Activated CD8-positive, alpha-beta T cell treated with anti-CD3 and anti-CD28 coated beads, Interleukin-2, amount 10 ng/mL, durations not matched to agents 7 days and 5 days (primary cell): ENCODE measurements at regions not wholly inside any gene's neighbourhood (a gene's known extent, or its start where the extent isn't known, plus 50 kb on each side); places are given as distances from the start of the nearest gene placed in this dataset.

ENCODE experiments used
- ATAC-seq: fragments of 150-1000 bp; cut with Tn5 transposase; one replicate; pipeline ENCODE4 v1.10.0; 2021; ENCODE audit warnings: moderate library complexity
- CTCF ChIA-PET: fragments of 350-600 bp; sonication (Branson Sonifier 250); formaldehyde crosslinking; loops from one replicate; lab custom pipeline; 2021; ENCODE audit warnings: antibody characterized with exemption; lab: Charles Lee
- POLR2A ChIA-PET: fragments of 350-600 bp; sonication (Branson Sonifier 250); formaldehyde crosslinking; loops from one replicate; lab custom pipeline; 2021; ENCODE audit warnings: antibody characterized with exemption; lab: Charles Lee
- DNase-seq: peaks from one replicate; pipeline ENCODE4 v3.0.0-alpha.2; 2020
- H3K27ac Mint-ChIP-seq: one replicate; pipeline ENCODE4 v1.8.0; 2021; ENCODE audit warnings: mild to moderate bottlenecking, mixed read lengths
- H3K27me3 Mint-ChIP-seq: one replicate; pipeline ENCODE4 v1.8.0; 2021; ENCODE audit warnings: low read depth, mixed read lengths
- H3K36me3 Mint-ChIP-seq: one replicate; pipeline ENCODE4 v1.8.0; 2021; ENCODE audit warnings: low read depth, mixed read lengths
- H3K4me1 Mint-ChIP-seq: one replicate; pipeline ENCODE4 v1.8.0; 2021; ENCODE audit warnings: low read depth, mixed read lengths
- H3K4me3 Mint-ChIP-seq: one replicate; pipeline ENCODE4 v1.8.0; 2021; ENCODE audit warnings: mild to moderate bottlenecking, mixed read lengths
- H3K9me3 Mint-ChIP-seq: one replicate; pipeline ENCODE4 v1.8.0; 2022; ENCODE audit warnings: mixed read lengths; ENCODE audit not compliant: insufficient read depth

GRCh38 chr4:166673911-166674310 lies 560.4 kb downstream of the SPOCK3 start:
- ChIA-PET CTCF (no interaction called here), POLR2A (no interaction called here)
- no peaks in the 10 kb centered on the region for H3K4me1 Mint-ChIP-seq
- H3K9me3 Mint-ChIP-seq: peaks cover 3% of the 10 kb centered on the region
- ATAC-seq (no peak), DNase-seq (no peak)
- H3K27ac Mint-ChIP-seq: no peak overlapping the region
- H3K36me3 Mint-ChIP-seq: no peaks in the 10 kb centered on the region
- no peak overlapping the region for H3K4me3 Mint-ChIP-seq
- H3K27me3 Mint-ChIP-seq: no peaks in the 10 kb centered on the region

DNA sequence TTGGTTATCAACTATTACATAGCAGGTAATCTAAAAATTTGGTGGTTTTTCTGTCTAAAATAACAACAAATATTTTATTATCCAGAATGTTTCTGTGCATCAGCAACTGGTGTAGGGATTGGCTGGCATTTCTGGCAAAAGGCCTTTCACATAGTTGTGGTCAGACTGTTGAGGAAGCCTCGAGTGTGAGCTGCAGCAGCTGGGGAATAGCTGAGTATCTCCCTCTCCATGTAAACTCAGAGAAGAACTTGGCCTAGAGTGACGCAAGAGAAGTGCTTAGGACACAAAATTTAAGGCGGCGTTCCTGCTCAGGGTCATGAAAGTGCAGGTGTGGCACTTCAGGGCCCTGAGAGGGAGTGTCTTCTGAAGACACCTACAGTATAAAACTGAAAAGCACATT lies 558.9 kb downstream of the SPOCK3 start:
- Mint-ChIP-seq H3K27ac (no peak overlapping the region), H3K27me3 (no peaks in the 10 kb centered on the region), H3K4me3 (no peak overlapping the region), H3K9me3 (peaks cover 3% of the 10 kb centered on the region), H3K36me3 (no peaks in the 10 kb centered on the region), H3K4me1 (no peaks in the 10 kb centered on the region)
- DNase-seq (no peak), ATAC-seq (no peak)
- CTCF ChIA-PET: no interaction called here
- POLR2A ChIA-PET: no interaction called here

GRCh38 chr4:166680796-166681195 lies 553.5 kb downstream of the SPOCK3 start:
- no peaks in the 10 kb centered on the region for H3K4me1 Mint-ChIP-seq
- H3K36me3 Mint-ChIP-seq: no peaks in the 10 kb centered on the region
- H3K4me3 Mint-ChIP-seq: no peak overlapping the region
- H3K27me3 Mint-ChIP-seq: no peaks in the 10 kb centered on the region
- ChIA-PET POLR2A (no interaction called here), CTCF (no interaction called here)
- peaks cover 3% of the 10 kb centered on the region for H3K9me3 Mint-ChIP-seq
- ATAC-seq (no peak), DNase-seq (no peak)
- no peak overlapping the region for H3K27ac Mint-ChIP-seq

DNA sequence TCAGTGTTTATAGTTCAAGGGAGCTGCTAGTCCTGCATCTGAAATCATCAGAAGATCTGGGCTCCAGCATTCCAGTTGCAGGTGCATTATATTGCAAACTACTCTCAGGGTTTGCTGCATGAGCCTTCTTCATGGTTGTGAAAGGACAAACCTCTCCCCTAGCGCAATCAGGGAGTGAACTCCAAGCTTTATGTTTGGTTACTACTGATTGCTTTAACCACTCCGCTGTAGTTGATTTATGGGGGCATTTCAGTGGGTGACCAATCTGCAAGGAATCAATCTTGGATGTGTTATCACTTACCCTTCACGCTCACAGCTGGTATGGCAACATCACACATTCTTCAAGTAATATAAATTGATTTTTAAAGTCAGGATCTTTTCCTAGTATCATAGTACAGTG lies 552.1 kb downstream of the SPOCK3 start:
- H3K36me3 Mint-ChIP-seq: no peaks in the 10 kb centered on the region
- no peaks in the 10 kb centered on the region for H3K4me1 Mint-ChIP-seq
- POLR2A ChIA-PET: no interaction called here
- CTCF ChIA-PET: no interaction called here
- ATAC-seq (no peak), DNase-seq (no peak)
- H3K27ac Mint-ChIP-seq: no peak overlapping the region
- peaks cover 3% of the 10 kb centered on the region for H3K9me3 Mint-ChIP-seq
- no peak overlapping the region for H3K4me3 Mint-ChIP-seq
- no peaks in the 10 kb centered on the region for H3K27me3 Mint-ChIP-seq
